Fibroblast of skin of right biceps (primary cell): ENCODE measurements at regions not wholly inside any gene's neighbourhood (a gene's known extent, or its start where the extent isn't known, plus 50 kb on each side); places are given as distances from the start of the nearest gene placed in this dataset.
"Not testable (repeated sequence)": the region's sequence is repeated elsewhere in the genome, so short reads cannot be mapped to it uniquely, and the experiment has no call there.

ENCODE experiments used
- DNase-seq: peaks from one replicate; pipeline ENCODE4 v3.0.0-alpha.2; 2013

GRCh38 chr17:27944546-27945332 lies 51.6 kb upstream of the LYRM9 start:
- DNase-seq, result no peak

GRCh38 chr17:27945333-27945616 lies 52.1 kb upstream of the LYRM9 start:
- no peak for DNase-seq

- DNase-seq, result no peak
These were observed 52.8 kb upstream of the LYRM9 start for GRCh38 chr17:27945953-27946352.

- DNase-seq, result no peak
These were observed 53.3 kb upstream of the LYRM9 start for GRCh38 chr17:27946513-27946912.

- no peak for DNase-seq
These were observed 53.8 kb upstream of the LYRM9 start for GRCh38 chr17:27947005-27947406.

GRCh38 chr17:27949304-27949703 lies 56.1 kb upstream of the LYRM9 start:
- DNase-seq, result no peak

- not testable (repeated sequence) for DNase-seq
These were observed 57.1 kb upstream of the LYRM9 start for GRCh38 chr17:27950225-27950624.

GRCh38 chr17:27950995-27951394 lies 57.8 kb upstream of the LYRM9 start:
- no peak for DNase-seq

- DNase-seq, result no peak
These were observed 58.7 kb upstream of the LYRM9 start for GRCh38 chr17:27951872-27952271.

- DNase-seq, result no peak
These were observed 59.2 kb upstream of the LYRM9 start for GRCh38 chr17:27952366-27952765.

- no peak for DNase-seq
These were observed 61.7 kb upstream of the LYRM9 start for GRCh38 chr17:27954548-27955495.

- DNase-seq, result no peak
These were observed 63.7 kb upstream of the LYRM9 start for GRCh38 chr17:27956601-27957445.

- DNase-seq, result not testable (repeated sequence)
These were observed 64.3 kb upstream of the LYRM9 start for GRCh38 chr17:27957446-27957793.

- no peak for DNase-seq
These were observed 65.7 kb upstream of the LYRM9 start for GRCh38 chr17:27958708-27959381.

- no peak for DNase-seq
These were observed 66.2 kb upstream of the LYRM9 start for GRCh38 chr17:27959382-27959709.

- no peak for DNase-seq
These were observed 67.2 kb upstream of the LYRM9 start for GRCh38 chr17:27960183-27960849.

GRCh38 chr17:27962581-27962980 lies 69.4 kb upstream of the LYRM9 start:
- DNase-seq, result not testable (repeated sequence)

- DNase-seq, result no peak
These were observed 72.1 kb upstream of the LYRM9 start for GRCh38 chr17:27965224-27965623.

GRCh38 chr17:27968206-27968732 lies 74.2 kb upstream of the NLK start:
- no peak for DNase-seq

- no peak for DNase-seq
These were observed 71.9 kb upstream of the NLK start for GRCh38 chr17:27970587-27970986.

- DNase-seq, result no peak
These were observed 69.0 kb upstream of the NLK start for GRCh38 chr17:27973258-27974044.
